Suprapubic skin (tissue), 4 donors: ENCODE measurements at regions not wholly inside any gene's neighbourhood (a gene's known extent, or its start where the extent isn't known, plus 50 kb on each side); places are given as distances from the start of the nearest gene placed in this dataset.

Experiments used
- DNase-seq, 2 donors: peaks; one replicate each; pipeline ENCODE4 v3.0.0-alpha.2; 2019; ENCODE audit warnings: low spot score in 2 of 2
- H3K27ac ChIP-seq: fragments of 200-600 bp; sonication (generic); one replicate; pipeline ENCODE4 v1.5.1; 2019
- H3K27me3 ChIP-seq: fragments of 200-600 bp; sonication (generic); one replicate; pipeline ENCODE4 v1.5.1; 2019
- H3K36me3 ChIP-seq: fragments of 200-600 bp; sonication (generic); one replicate; pipeline ENCODE4 v1.5.1; 2019
- H3K4me1 ChIP-seq: fragments of 200-600 bp; sonication (generic); one replicate; pipeline ENCODE4 v1.5.1; 2019
- H3K4me3 ChIP-seq: fragments of 200-600 bp; sonication (generic); one replicate; pipeline ENCODE4 v1.5.1; 2019; ENCODE audit warnings: mild to moderate bottlenecking
- H3K9me3 ChIP-seq: fragments of 200-600 bp; sonication (generic); one replicate; pipeline ENCODE4 v1.5.1; 2019
- CTCF ChIP-seq, 2 donors: fragments of 200-600 bp in 1 of 2; fragments of 450-650 bp in 1 of 2; sonication (generic) in 1 of 2; IDR thresholded peaks; one replicate each; pipeline ENCODE4 v1.5.1; 2016 to 2019; ENCODE audit warnings: antibody characterized with exemption in 2 of 2, mild to moderate bottlenecking in 1 of 2, moderate library complexity in 1 of 2
- EP300 ChIP-seq: sonication (generic); formaldehyde crosslinking; IDR thresholded peaks from one replicate; pipeline ENCODE4 v1.6.1; 2017; ENCODE audit warnings: antibody characterized with exemption
- POLR2A ChIP-seq, 2 donors: fragments of 450-650 bp; IDR thresholded peaks; one replicate each; pipeline ENCODE4 v1.6.1; 2017; ENCODE audit warnings: antibody characterized with exemption in 2 of 2, mild to moderate bottlenecking in 2 of 2, moderate library complexity in 2 of 2
- POLR2AphosphoS5 ChIP-seq, 3 donors: sonication (generic); formaldehyde crosslinking; IDR thresholded peaks; one replicate each; pipeline ENCODE4 v1.6.1; 2017; ENCODE audit warnings: antibody characterized with exemption in 3 of 3
- WGBS: methylation state at CpG from one replicate; pipeline ENCODE4 v1.1.5; 2018; 5-methylcytosine and 5-hydroxymethylcytosine counted together

- Histone ChIP-seq H3K36me3 (no peaks in the 10 kb centered on the region), H3K4me3 (no peak overlapping the region), H3K4me1 (peaks cover 12% of the 10 kb centered on the region), H3K27ac (no peak overlapping the region), H3K27me3 (no peaks in the 10 kb centered on the region), H3K9me3 (no peaks in the 10 kb centered on the region)
- no peak for DNase-seq
- TF ChIP-seq POLR2AphosphoS5 (IDR thresholded peaks at IDR 0.05) (no peak), CTCF (IDR thresholded peaks at IDR 0.05) (peak in 1 of 2 donors; percentile 7), POLR2A (IDR thresholded peaks at IDR 0.05) (no peak), EP300 (no peak)
- 91% methylated on average over 3 of the region's 3 CpGs for WGBS
These were observed 74.2 kb upstream of the PROK2 start for GRCh38 chr3:71859123-71859519.

- WGBS, result 75% methylated on average over 11 of the region's 11 CpGs
- no peak for TF ChIP-seq EP300
- TF ChIP-seq POLR2A (IDR thresholded peaks at IDR 0.05), result no peak
- no peak for TF ChIP-seq CTCF (IDR thresholded peaks at IDR 0.05)
- TF ChIP-seq POLR2AphosphoS5 (IDR thresholded peaks at IDR 0.05), result no peak
- H3K9me3 ChIP-seq, result no peaks in the 10 kb centered on the region
- H3K27ac ChIP-seq, result peak overlapping the region; percentile 3
- no peaks in the 10 kb centered on the region for H3K27me3 ChIP-seq
- peaks cover 12% of the 10 kb centered on the region for H3K4me1 ChIP-seq
- no peak for DNase-seq
- no peaks in the 10 kb centered on the region for H3K36me3 ChIP-seq
- H3K4me3 ChIP-seq, result no peak overlapping the region
These were observed 73.7 kb upstream of the PROK2 start for GRCh38 chr3:71858503-71859122.

DNA sequence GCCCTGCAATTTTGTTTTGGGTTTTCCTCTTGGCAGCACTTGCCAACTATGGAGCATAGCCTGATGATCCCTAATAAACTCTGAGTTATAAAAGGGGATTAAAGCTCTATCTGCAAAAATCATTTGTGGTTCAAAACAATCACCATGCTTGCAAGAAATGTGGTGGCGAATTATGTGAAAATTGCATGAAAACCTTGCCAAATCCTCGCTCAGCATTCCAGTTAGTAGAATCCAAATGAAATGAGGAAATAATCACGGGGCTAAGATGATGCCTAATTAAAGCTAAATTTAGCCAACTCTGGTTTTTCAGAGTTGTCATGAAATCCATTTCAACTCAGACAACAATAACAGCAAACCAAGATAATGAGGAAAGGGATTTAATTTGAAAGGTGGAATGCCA lies 73.0 kb upstream of the PROK2 start:
- Histone ChIP-seq H3K36me3 (no peaks in the 10 kb centered on the region), H3K9me3 (no peaks in the 10 kb centered on the region), H3K4me3 (no peak overlapping the region), H3K27ac (no peak overlapping the region), H3K27me3 (no peaks in the 10 kb centered on the region), H3K4me1 (peaks cover 12% of the 10 kb centered on the region)
- WGBS, result 56% methylated on average over 3 of the region's 3 CpGs
- no peak for DNase-seq
- TF ChIP-seq EP300, result no peak
- TF ChIP-seq POLR2A (IDR thresholded peaks at IDR 0.05), result no peak
- no peak for TF ChIP-seq CTCF (IDR thresholded peaks at IDR 0.05)
- TF ChIP-seq POLR2AphosphoS5 (IDR thresholded peaks at IDR 0.05), result no peak

DNA sequence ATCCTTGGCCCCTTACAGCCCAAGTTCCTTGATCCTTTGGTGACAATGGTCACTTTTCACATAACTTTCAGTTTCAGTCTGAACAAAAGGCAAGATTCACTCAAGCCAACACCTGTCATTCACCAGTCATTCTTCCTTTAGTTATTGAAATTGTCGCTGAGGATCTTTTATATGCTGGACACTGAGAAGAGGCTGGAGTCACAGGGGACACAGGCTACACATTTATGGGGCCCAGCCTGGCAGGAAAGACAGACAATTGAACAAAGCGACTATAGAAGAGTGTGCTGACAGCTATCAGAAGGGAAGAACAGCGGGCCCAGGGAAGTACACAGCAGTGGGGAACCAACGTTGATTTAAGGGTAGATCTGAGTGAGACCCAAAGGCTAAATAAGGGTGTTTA lies 69.8 kb upstream of the PROK2 start:
- WGBS, result 90% methylated on average over 4 of the region's 4 CpGs

DNA sequence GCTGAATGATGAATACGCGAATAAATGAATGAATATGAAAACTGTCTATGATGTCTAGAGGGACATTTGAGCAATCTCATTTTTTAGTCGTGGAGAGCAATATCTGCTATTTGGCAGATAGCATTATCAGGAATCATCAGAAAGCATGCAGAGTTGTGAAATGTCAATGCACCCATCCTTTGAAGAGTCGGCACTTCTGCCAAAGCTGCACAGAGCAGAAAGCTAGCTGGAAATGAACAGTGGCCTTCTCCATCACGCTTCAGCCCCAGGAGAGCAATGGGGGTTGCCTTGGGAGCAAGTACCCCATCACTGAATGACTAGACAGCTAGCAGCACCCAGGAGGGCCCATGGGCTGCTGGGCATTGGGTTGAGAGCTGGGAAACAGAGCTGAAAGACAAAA lies 69.1 kb upstream of the PROK2 start:
- no peak for TF ChIP-seq CTCF (IDR thresholded peaks at IDR 0.05)
- no peak for TF ChIP-seq POLR2A (IDR thresholded peaks at IDR 0.05)
- TF ChIP-seq POLR2AphosphoS5 (IDR thresholded peaks at IDR 0.05), result no peak
- no peak for TF ChIP-seq EP300
- Histone ChIP-seq H3K27ac (no peak overlapping the region), H3K4me3 (no peak overlapping the region), H3K36me3 (no peaks in the 10 kb centered on the region), H3K9me3 (no peaks in the 10 kb centered on the region), H3K27me3 (no peaks in the 10 kb centered on the region), H3K4me1 (peaks cover 4% of the 10 kb centered on the region)
- DNase-seq, result no peak
- 69% methylated on average over 5 of the region's 5 CpGs for WGBS

More for the DNA sequence above, 69.8 kb upstream of the PROK2 start:
- Histone ChIP-seq H3K27ac (no peak overlapping the region), H3K27me3 (no peaks in the 10 kb centered on the region), H3K36me3 (no peaks in the 10 kb centered on the region), H3K9me3 (no peaks in the 10 kb centered on the region), H3K4me1 (peaks cover 4% of the 10 kb centered on the region), H3K4me3 (no peak overlapping the region)
- DNase-seq, result no peak
- TF ChIP-seq CTCF (IDR thresholded peaks at IDR 0.05) (no peak), EP300 (no peak), POLR2AphosphoS5 (IDR thresholded peaks at IDR 0.05) (no peak), POLR2A (IDR thresholded peaks at IDR 0.05) (no peak)
